Activated CD4-positive, alpha-beta T cell treated with anti-CD3 and anti-CD28 coated beads, Interleukin-2, amount 50 U/mL, for 48 hours (primary cell): ENCODE measurements at regions not wholly inside any gene's neighbourhood (a gene's known extent, or its start where the extent isn't known, plus 50 kb on each side); places are given as distances from the start of the nearest gene placed in this dataset.
"Not testable (repeated sequence)": the region's sequence is repeated elsewhere in the genome, so short reads cannot be mapped to it uniquely, and the experiment has no call there.

ENCODE experiments used
- DNase-seq, 2 experiments: peaks; one replicate each; pipeline ENCODE4 v3.0.0-alpha.2; 2020

- DNase-seq: no peak
Observed at GRCh38 chr3:21995079-21995607, 244.1 kb upstream of the ZNF385D start.

GRCh38 chr3:22007368-22007767 lies 256.4 kb upstream of the ZNF385D start:
- DNase-seq: no peak

- DNase-seq: no peak
Observed at GRCh38 chr3:22010997-22011396, 260.0 kb upstream of the ZNF385D start.

GRCh38 chr3:22012471-22012870 lies 261.5 kb upstream of the ZNF385D start:
- DNase-seq: no peak

- DNase-seq: no peak
Observed at GRCh38 chr3:22013641-22014040, 262.6 kb upstream of the ZNF385D start.

GRCh38 chr3:22016197-22016596 lies 265.2 kb upstream of the ZNF385D start:
- DNase-seq: no peak

GRCh38 chr3:22024638-22025037 lies 273.6 kb upstream of the ZNF385D start:
- not testable (repeated sequence) for DNase-seq

- no peak for DNase-seq
Observed at GRCh38 chr3:22029480-22029879, 278.5 kb upstream of the ZNF385D start.

- no peak for DNase-seq
Observed at GRCh38 chr3:22039161-22039560, 288.2 kb upstream of the ZNF385D start.

- no peak for DNase-seq
Observed at GRCh38 chr3:22040150-22040549, 289.1 kb upstream of the ZNF385D start.

- no peak for DNase-seq
Observed at GRCh38 chr3:22045882-22046281, 294.9 kb upstream of the ZNF385D start.

- DNase-seq: no peak
Observed at GRCh38 chr3:22063500-22063899, 312.5 kb upstream of the ZNF385D start.

GRCh38 chr3:22068619-22069018 lies 317.6 kb upstream of the ZNF385D start:
- no peak for DNase-seq

GRCh38 chr3:22088204-22088603 lies 337.2 kb upstream of the ZNF385D start:
- DNase-seq: no peak

GRCh38 chr3:22089284-22089683 lies 338.3 kb upstream of the ZNF385D start:
- no peak for DNase-seq

- DNase-seq: no peak
Observed at GRCh38 chr3:22091329-22091728, 340.3 kb upstream of the ZNF385D start.

GRCh38 chr3:22098021-22098420 lies 347.0 kb upstream of the ZNF385D start:
- no peak for DNase-seq

- DNase-seq: no peak
Observed at GRCh38 chr3:22101351-22101750, 350.3 kb upstream of the ZNF385D start.

- DNase-seq: no peak
Observed at GRCh38 chr3:22101811-22102210, 350.8 kb upstream of the ZNF385D start.

- no peak for DNase-seq
Observed at GRCh38 chr3:22103423-22103822, 352.4 kb upstream of the ZNF385D start.

GRCh38 chr3:22106213-22106896 lies 355.3 kb upstream of the ZNF385D start:
- no peak for DNase-seq

- DNase-seq: no peak
Observed at GRCh38 chr3:22111226-22111625, 360.2 kb upstream of the ZNF385D start.

- no peak for DNase-seq
Observed at GRCh38 chr3:22113453-22113852, 362.4 kb upstream of the ZNF385D start.

- DNase-seq: no peak
Observed at GRCh38 chr3:22115581-22115980, 364.6 kb upstream of the ZNF385D start.

GRCh38 chr3:22117091-22117490 lies 366.1 kb upstream of the ZNF385D start:
- no peak for DNase-seq
